Hepatocyte (in vitro differentiated cells): ENCODE measurements at regions not wholly inside any gene's neighbourhood (a gene's known extent, or its start where the extent isn't known, plus 50 kb on each side); places are given as distances from the start of the nearest gene placed in this dataset.

ENCODE experiments used
- CTCF ChIP-seq: fragments of 200-600 bp; sonication (generic); IDR thresholded peaks from 2 replicates; pipeline ENCODE4 v1.5.1; 2016; ENCODE audit warnings: antibody characterized with exemption, mild to moderate bottlenecking; ENCODE audit not compliant: poor library complexity
- EZH2 ChIP-seq: fragments of 200-600 bp; sonication (generic); IDR thresholded peaks from 2 replicates; pipeline ENCODE4 v1.6.1; 2016; ENCODE audit warnings: antibody characterized with exemption, mild to moderate bottlenecking, borderline replicate concordance
- EZH2phosphoT487 ChIP-seq: fragments of 200-600 bp; sonication (generic); IDR thresholded peaks from one replicate; pipeline ENCODE4 v1.6.1; 2018; ENCODE audit warnings: antibody characterized with exemption, mild to moderate bottlenecking, low read depth, moderate library complexity; ENCODE audit not compliant: unreplicated experiment, severe bottlenecking

GRCh38 chr3:117936159-117936558 lies 1098.5 kb downstream of the IGSF11 start:
- TF ChIP-seq CTCF (no peak), EZH2phosphoT487 (no peak), EZH2 (no peak)
